ENCODE measurements at regions not wholly inside any gene's neighbourhood (a gene's known extent, or its start where the extent isn't known, plus 50 kb on each side); places are given as distances from the start of the nearest gene placed in this dataset.

- H3K56ac ChIP-seq (replicated peaks; ENCODE audit: insufficient read length, low read depth, low read length) = no peak overlapping the region
- 94% methylated on average over 3 of the region's 3 CpGs; no CpG with 5 or more reads in 1 of the 2 experiments for WGBS, 2 experiments (ENCODE audit: extremely low coverage in 1 of 2, insufficient coverage in 1 of 2, insufficient read length in 1 of 2, insufficient replicate concordance in 2 of 2, low coverage in 1 of 2, low lambda C conversion rate in 2 of 2, missing lambda C conversion rate in 1 of 2)
- ChIA-PET CTCF (ENCODE audit: partially characterized antibody) (interaction anchor here (1.1 to 2.0 kb wide), 4 partner anchors 346 to 442 kb away, joined by 3 to 9 read pairs (median 6); no protein-coding TSS in a partner anchor), POLR2A (ENCODE audit: partially characterized antibody) (no interaction called here)
- no peaks in the 10 kb centered on the region for H4K20me1 ChIP-seq (replicated peaks in 1 of 2; ENCODE audit: control insufficient read depth in 1 of 2, insufficient read depth in 2 of 2, low read length in 2 of 2)
- H3K23me2 ChIP-seq (ENCODE audit: low read depth, low read length) = no peaks in the 10 kb centered on the region
- H2BK15ac ChIP-seq (ENCODE audit: low read length) = no peak overlapping the region
- no peak overlapping the region for H3K9ac ChIP-seq (replicated peaks in 1 of 4; ENCODE audit: extremely low read depth in 1 of 4, low read depth in 3 of 4, low read length in 3 of 4)
- H3K36me3 ChIP-seq (ENCODE audit: control insufficient read depth in 2 of 4, insufficient read depth in 4 of 4, low read length in 3 of 4) = no peaks in the 10 kb centered on the region
- FAIRE-seq (no peak), DNase-seq (ENCODE audit: low read depth in 1 of 2, low spot score in 2 of 2) (no peak)
- no peak overlapping the region for H2BK120ac ChIP-seq (replicated peaks; ENCODE audit: low read depth, low read length)
- H4K5ac ChIP-seq (ENCODE audit: insufficient read length, low read depth, low read length) = no peak overlapping the region
- H3K4me3 ChIP-seq (ENCODE audit: extremely low read depth in 1 of 4, insufficient read depth in 2 of 4, low read depth in 3 of 4, low read length in 4 of 4) = no peak overlapping the region
- no peak overlapping the region for H2AFZ ChIP-seq (ENCODE audit: low read length)
- no peak overlapping the region for H3K27ac ChIP-seq (ENCODE audit: low read depth, low read length)
- H2BK20ac ChIP-seq (ENCODE audit: low read length) = no peak overlapping the region
- no peak overlapping the region for H4K91ac ChIP-seq (replicated peaks; ENCODE audit: insufficient read length, low read length)
- no peak overlapping the region for H2BK5ac ChIP-seq (ENCODE audit: low read depth, low read length)
- H3K79me2 ChIP-seq (ENCODE audit: control insufficient read depth in 1 of 2, insufficient read depth in 2 of 2, low read length in 2 of 2) = no peaks in the 10 kb centered on the region
- no peak overlapping the region for H4K8ac ChIP-seq (ENCODE audit: extremely low read depth, insufficient read depth, low read length)
- peaks cover 0 to 3% (median under 1%) of the 10 kb centered on the region in 4 experiments; a peak in 1 of 7 replicates for H3K4me1 ChIP-seq (replicated peaks in 1 of 4; ENCODE audit: control insufficient read depth in 3 of 4, insufficient read depth in 4 of 4, low read length in 3 of 4)
- H3K4me2 ChIP-seq (ENCODE audit: insufficient read depth in 1 of 2, low read depth in 2 of 2, low read length in 2 of 2) = no peak overlapping the region
- no peak overlapping the region for H3K4ac ChIP-seq (replicated peaks; ENCODE audit: insufficient read length, low read depth, low read length)
- no peak overlapping the region for H3K18ac ChIP-seq (ENCODE audit: extremely low read depth, low read length)
- no peak overlapping the region for H2AK5ac ChIP-seq (ENCODE audit: low read depth, low read length)
- H3K27me3 ChIP-seq (replicated peaks in 1 of 4; ENCODE audit: control insufficient read depth in 3 of 4, extremely low read depth in 1 of 4, insufficient read depth in 3 of 4, low read length in 3 of 4) = no peaks in the 10 kb centered on the region
- no peak overlapping the region for H3K14ac ChIP-seq (ENCODE audit: insufficient read length)
- no peak overlapping the region for H3K23ac ChIP-seq (ENCODE audit: insufficient read length)
- TF ChIP-seq GTF2F1 (IDR thresholded peaks at IDR 0.05; ENCODE audit: borderline replicate concordance, low read depth, low read length) = no peak
- TF ChIP-seq SIRT6 (IDR thresholded peaks at IDR 0.05; ENCODE audit: low read length) = no peak
- no peak for TF ChIP-seq CHD1 (IDR thresholded peaks at IDR 0.05; ENCODE audit: low read depth, low read length)
- no peak for TF ChIP-seq POU5F1 (IDR thresholded peaks at IDR 0.05; ENCODE audit: low read depth, low read length)
- TF ChIP-seq GABPA (IDR thresholded peaks at IDR 0.05; ENCODE audit: borderline replicate concordance, insufficient read depth, low read length) = no peak
- no peak for TF ChIP-seq RFX5 (IDR thresholded peaks at IDR 0.05; ENCODE audit: borderline replicate concordance, low read depth, low read length)
- no peaks in the 10 kb centered on the region for H3K9me3 ChIP-seq (ENCODE audit: insufficient read depth in 2 of 2, low read depth in 1 of 2, low read length in 1 of 2)
- no peaks in the 10 kb centered on the region for H3K79me1 ChIP-seq (ENCODE audit: low read depth, low read length)
- H2BK12ac ChIP-seq (ENCODE audit: low read depth, low read length) = no peak overlapping the region
These were observed 346.8 kb upstream of the KLF3 start for GRCh38 chr4:38317041-38317674.
